ENCODE measurements at regions not wholly inside any gene's neighbourhood (a gene's known extent, or its start where the extent isn't known, plus 50 kb on each side); places are given as distances from the start of the nearest gene placed in this dataset.

DNA sequence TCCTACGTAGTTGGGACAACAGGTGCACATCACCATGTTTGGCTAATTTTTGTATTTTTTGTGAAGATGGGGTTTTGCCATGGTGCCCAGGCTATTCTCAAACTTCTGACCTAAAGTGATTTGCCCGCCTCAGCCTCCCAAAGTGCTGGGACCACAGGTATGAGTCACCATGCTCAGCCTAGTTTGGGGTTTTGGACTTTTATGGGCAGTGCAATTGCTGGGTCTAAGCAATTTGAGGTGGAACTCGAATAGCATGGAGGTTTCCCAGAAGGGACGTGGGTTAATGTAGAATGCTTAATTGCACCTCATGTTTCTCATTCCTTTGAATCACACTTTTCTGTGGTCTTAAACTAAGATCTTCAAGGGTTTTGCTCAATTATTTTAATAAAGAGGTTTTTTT is 102.3 kb upstream of the EPHA4 start:
- TF ChIP-seq, protein P1, sequence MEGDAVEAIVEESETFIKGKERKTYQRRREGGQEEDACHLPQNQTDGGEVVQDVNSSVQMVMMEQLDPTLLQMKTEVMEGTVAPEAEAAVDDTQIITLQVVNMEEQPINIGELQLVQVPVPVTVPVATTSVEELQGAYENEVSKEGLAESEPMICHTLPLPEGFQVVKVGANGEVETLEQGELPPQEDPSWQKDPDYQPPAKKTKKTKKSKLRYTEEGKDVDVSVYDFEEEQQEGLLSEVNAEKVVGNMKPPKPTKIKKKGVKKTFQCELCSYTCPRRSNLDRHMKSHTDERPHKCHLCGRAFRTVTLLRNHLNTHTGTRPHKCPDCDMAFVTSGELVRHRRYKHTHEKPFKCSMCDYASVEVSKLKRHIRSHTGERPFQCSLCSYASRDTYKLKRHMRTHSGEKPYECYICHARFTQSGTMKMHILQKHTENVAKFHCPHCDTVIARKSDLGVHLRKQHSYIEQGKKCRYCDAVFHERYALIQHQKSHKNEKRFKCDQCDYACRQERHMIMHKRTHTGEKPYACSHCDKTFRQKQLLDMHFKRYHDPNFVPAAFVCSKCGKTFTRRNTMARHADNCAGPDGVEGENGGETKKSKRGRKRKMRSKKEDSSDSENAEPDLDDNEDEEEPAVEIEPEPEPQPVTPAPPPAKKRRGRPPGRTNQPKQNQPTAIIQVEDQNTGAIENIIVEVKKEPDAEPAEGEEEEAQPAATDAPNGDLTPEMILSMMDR (IDR thresholded peaks at IDR 0.05; ENCODE audit: low read depth, low read length) = no peak
- no peak for TF ChIP-seq EZH2phosphoT487 (IDR thresholded peaks at IDR 0.05; ENCODE audit: low read depth)
